Stomach (tissue), 8 donors: ENCODE measurements at regions not wholly inside any gene's neighbourhood (a gene's known extent, or its start where the extent isn't known, plus 50 kb on each side); places are given as distances from the start of the nearest gene placed in this dataset.

Experiments used
- DNase-seq, 2 donors: peaks; one replicate each; pipeline versions ENCODE4 v3.0.0 to v3.0.0-alpha.2; 2013 to 2019
- H3K27ac ChIP-seq, 5 donors: fragments of 200-600 bp in 4 of 5; sonication (generic) in 4 of 5; one replicate each; pipeline ENCODE4 v1.5.1; 2013 to 2019; ENCODE audit warnings: mild to moderate bottlenecking in 1 of 5, moderate library complexity in 1 of 5
- H3K27me3 ChIP-seq, 3 donors: fragments of 200-600 bp; sonication (generic); one replicate each; pipeline ENCODE4 v1.5.1; 2017 to 2019; ENCODE audit warnings: mixed run types in 1 of 3
- H3K36me3 ChIP-seq, 4 donors: fragments of 200-600 bp; sonication (generic); 1 replicate in 3 of 4; 2 replicates in 1 of 4; pipeline ENCODE4 v1.5.1; 2016 to 2019
- H3K4me1 ChIP-seq, 4 donors: fragments of 200-600 bp; sonication (generic); one replicate each; pipeline ENCODE4 v1.5.1; 2016 to 2019
- H3K4me3 ChIP-seq, 4 donors: fragments of 200-600 bp; sonication (generic) in 3 of 4; one replicate each; pipeline ENCODE4 v1.5.1; 2016 to 2019; ENCODE audit warnings: mild to moderate bottlenecking in 1 of 4
- H3K9me3 ChIP-seq, 4 donors: fragments of 200-600 bp; sonication (generic); one replicate each; pipeline ENCODE4 v1.5.1; 2016 to 2019
- CTCF ChIP-seq, 7 experiments: fragments of 450-650 bp in 4 of 7; fragments of 200-600 bp in 3 of 7; sonication (generic) in 3 of 7; IDR thresholded peaks; one replicate each; pipeline ENCODE4 v1.5.1; 2016 to 2019; ENCODE audit warnings: antibody characterized with exemption in 7 of 7, control low read depth in 2 of 7, mild to moderate bottlenecking in 1 of 7
- EP300 ChIP-seq: sonication (generic); formaldehyde crosslinking; IDR thresholded peaks from one replicate; pipeline ENCODE4 v1.6.1; 2017; ENCODE audit warnings: antibody characterized with exemption
- POLR2A ChIP-seq, 4 donors: fragments of 450-650 bp; IDR thresholded peaks; one replicate each; pipeline ENCODE4 v1.6.1; 2016; ENCODE audit warnings: antibody characterized with exemption in 4 of 4, control low read depth in 2 of 4, mild to moderate bottlenecking in 1 of 4, moderate library complexity in 1 of 4
- POLR2AphosphoS5 ChIP-seq, 3 donors: sonication (generic); formaldehyde crosslinking; IDR thresholded peaks; one replicate each; pipeline ENCODE4 v1.6.1; 2016; ENCODE audit warnings: antibody characterized with exemption in 3 of 3
- WGBS, 5 donors: extraction: QIAGEN DNeasy Blood & Tissue Kit in 3 of 5; methylation state at CpG; one replicate each; pipeline versions ENCODE4 v1.1.5 to v1.1.7; 2013 to 2018; 5-methylcytosine and 5-hydroxymethylcytosine counted together
- intact Hi-C: fragments of 100-400 bp; cut with DNase I; formaldehyde crosslinking; loops from one replicate; pipeline ENCODE4 v1.15.1; 2023; ENCODE audit warnings: low total_unique reads
- donor health status: healthy with polysubstance abuse.
- donor health status: Bipolar disorder and iron deficiency.
- donor health status: healthy.

GRCh38 chr3:110343945-110344344 is 727.7 kb upstream of the NECTIN3 start:
- intact Hi-C loops, result no loop called here
- Histone ChIP-seq H3K27me3 (no peaks in the 10 kb centered on the region), H3K27ac (no peak overlapping the region), H3K4me1 (peaks cover 0 to 5% (median 0%) of the 10 kb centered on the region in 4 donors), H3K4me3 (no peak overlapping the region), H3K9me3 (no peaks in the 10 kb centered on the region), H3K36me3 (no peaks in the 10 kb centered on the region)
- WGBS, 5 donors, result 91 to 100% (median 99%) methylated on average over 1 of the region's 1 CpG
- no peak for DNase-seq
- TF ChIP-seq POLR2AphosphoS5 (IDR thresholded peaks at IDR 0.05) (no peak), POLR2A (IDR thresholded peaks at IDR 0.05) (no peak), EP300 (no peak), CTCF (IDR thresholded peaks at IDR 0.05) (no peak)

- DNase-seq, result no peak
- Histone ChIP-seq H3K9me3 (no peaks in the 10 kb centered on the region), H3K4me3 (no peak overlapping the region), H3K4me1 (peaks cover 0 to 5% (median 0%) of the 10 kb centered on the region in 4 donors), H3K27ac (no peak overlapping the region), H3K27me3 (no peaks in the 10 kb centered on the region), H3K36me3 (no peaks in the 10 kb centered on the region)
- intact Hi-C loops, result no loop called here
- TF ChIP-seq POLR2AphosphoS5 (IDR thresholded peaks at IDR 0.05), result no peak
These were observed 727.1 kb upstream of the NECTIN3 start for GRCh38 chr3:110344487-110344886.

- peak in 1 of 2 donors; percentile 49 for DNase-seq
- 31 to 49% (median 33%) methylated on average over 5 of the region's 5 CpGs for WGBS, 5 donors
- Histone ChIP-seq H3K27me3 (no peaks in the 10 kb centered on the region), H3K4me1 (peaks cover 0 to 5% (median 0%) of the 10 kb centered on the region in 4 donors), H3K9me3 (no peaks in the 10 kb centered on the region), H3K4me3 (no peak overlapping the region), H3K36me3 (no peaks in the 10 kb centered on the region), H3K27ac (no peak overlapping the region)
- intact Hi-C loops, result no loop called here
- no peak for TF ChIP-seq POLR2AphosphoS5 (IDR thresholded peaks at IDR 0.05)
- TF ChIP-seq POLR2A (IDR thresholded peaks at IDR 0.05), result no peak
- no peak for TF ChIP-seq EP300
- no peak for TF ChIP-seq CTCF (IDR thresholded peaks at IDR 0.05)
These were observed 726.5 kb upstream of the NECTIN3 start for GRCh38 chr3:110344897-110345767.

- Histone ChIP-seq H3K27me3 (no peaks in the 10 kb centered on the region), H3K4me3 (no peak overlapping the region), H3K4me1 (peaks cover 0 to 8% (median 2%) of the 10 kb centered on the region in 4 donors), H3K9me3 (no peaks in the 10 kb centered on the region), H3K36me3 (no peaks in the 10 kb centered on the region), H3K27ac (no peak overlapping the region)
- intact Hi-C loops, result no loop called here
- 45 to 76% (median 55%) methylated on average over 2 of the region's 2 CpGs for WGBS, 5 donors
- DNase-seq, result no peak
- TF ChIP-seq EP300 (no peak), POLR2A (IDR thresholded peaks at IDR 0.05) (no peak), POLR2AphosphoS5 (IDR thresholded peaks at IDR 0.05) (no peak), CTCF (IDR thresholded peaks at IDR 0.05) (no peak)
These were observed 722.3 kb upstream of the NECTIN3 start for GRCh38 chr3:110349295-110349694.
